ENCODE measurements at regions not wholly inside any gene's neighbourhood (a gene's known extent, or its start where the extent isn't known, plus 50 kb on each side); places are given as distances from the start of the nearest gene placed in this dataset.
"Not testable (repeated sequence)": the region's sequence is repeated elsewhere in the genome, so short reads cannot be mapped to it uniquely, and the experiment has no call there.

DNA sequence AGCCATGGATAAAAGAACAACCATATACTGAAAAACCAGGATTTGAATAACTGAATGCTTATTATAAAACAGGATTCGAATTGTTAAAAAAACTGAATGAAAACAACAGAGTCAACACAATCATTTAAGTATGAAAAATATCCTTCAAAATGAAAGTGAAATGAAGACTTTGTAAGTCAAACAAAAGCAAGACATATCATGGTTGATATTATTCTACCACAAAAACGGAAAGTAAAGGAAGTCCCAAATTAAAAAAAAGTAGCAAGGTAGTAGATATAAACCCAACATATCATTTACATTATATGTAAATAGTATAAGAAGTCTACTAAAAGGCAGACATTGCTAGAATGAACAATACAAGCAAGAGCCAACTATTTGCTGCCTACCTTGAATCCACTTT lies 63.1 kb upstream of the POTEC start:
- H3K27me3 ChIP-seq (ENCODE audit: control insufficient read depth, insufficient read depth, low read length); H3K9me3 ChIP-seq (ENCODE audit: control insufficient read depth, low read depth, low read length); H3K27ac ChIP-seq (ENCODE audit: low read length); H3K4me3 ChIP-seq (ENCODE audit: low read length); H3K36me3 ChIP-seq (ENCODE audit: control insufficient read depth, low read depth, low read length); H3K4me1 ChIP-seq (ENCODE audit: control insufficient read depth, low read depth, low read length); H3K9ac ChIP-seq (ENCODE audit: low read length): not testable (repeated sequence)

DNA sequence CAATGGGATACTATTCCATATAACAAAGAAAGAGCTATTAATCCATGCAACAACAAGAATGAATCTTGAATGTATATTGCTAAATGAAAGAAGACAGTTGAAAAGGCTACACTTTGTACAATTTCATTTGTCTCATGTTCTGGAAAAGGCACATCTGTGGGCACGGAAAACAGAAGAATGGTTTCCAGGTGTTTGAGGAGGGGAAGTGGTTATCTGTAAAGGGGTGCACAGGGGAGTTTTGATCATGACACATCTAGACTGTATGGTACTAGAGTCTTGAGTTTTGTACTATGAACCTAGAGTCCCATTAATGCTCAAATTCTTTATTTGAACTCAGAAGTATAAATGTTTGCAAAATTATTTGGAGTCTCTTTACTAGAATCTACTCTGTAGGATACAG lies 64.0 kb upstream of the POTEC start:
- H3K36me3 ChIP-seq (ENCODE audit: control insufficient read depth, low read depth, low read length); H3K4me1 ChIP-seq (ENCODE audit: control insufficient read depth, low read depth, low read length); H3K9me3 ChIP-seq (ENCODE audit: control insufficient read depth, low read depth, low read length); H3K9ac ChIP-seq (ENCODE audit: low read length); H3K27me3 ChIP-seq (ENCODE audit: control insufficient read depth, insufficient read depth, low read length); H3K27ac ChIP-seq (ENCODE audit: low read length); H3K4me3 ChIP-seq (ENCODE audit: low read length): not testable (repeated sequence)

DNA sequence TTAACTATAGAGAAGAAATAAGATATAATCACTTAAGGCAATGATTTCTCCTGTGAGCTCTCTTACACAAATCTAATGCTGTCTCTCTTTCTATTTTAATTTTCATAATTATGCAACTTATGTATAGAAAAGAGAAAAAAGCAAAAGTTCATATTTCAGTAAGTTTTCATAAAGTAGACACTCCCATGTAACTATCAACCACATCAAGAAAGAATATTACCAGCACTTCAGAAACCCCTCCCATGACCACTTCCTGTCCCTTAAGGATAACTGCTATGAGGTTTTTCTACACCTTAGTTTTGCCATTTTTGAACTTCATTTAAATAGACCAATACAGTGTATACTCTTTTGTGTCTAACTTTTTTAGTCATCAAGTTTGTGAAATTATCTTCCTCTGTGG lies 69.0 kb upstream of the POTEC start:
- H3K9me3 ChIP-seq (ENCODE audit: control insufficient read depth, low read depth, low read length); H3K4me3 ChIP-seq (ENCODE audit: low read length); H3K9ac ChIP-seq (ENCODE audit: low read length); H3K4me1 ChIP-seq (ENCODE audit: control insufficient read depth, low read depth, low read length); H3K27ac ChIP-seq (ENCODE audit: low read length); H3K36me3 ChIP-seq (ENCODE audit: control insufficient read depth, low read depth, low read length); H3K27me3 ChIP-seq (ENCODE audit: control insufficient read depth, insufficient read depth, low read length): not testable (repeated sequence)

DNA sequence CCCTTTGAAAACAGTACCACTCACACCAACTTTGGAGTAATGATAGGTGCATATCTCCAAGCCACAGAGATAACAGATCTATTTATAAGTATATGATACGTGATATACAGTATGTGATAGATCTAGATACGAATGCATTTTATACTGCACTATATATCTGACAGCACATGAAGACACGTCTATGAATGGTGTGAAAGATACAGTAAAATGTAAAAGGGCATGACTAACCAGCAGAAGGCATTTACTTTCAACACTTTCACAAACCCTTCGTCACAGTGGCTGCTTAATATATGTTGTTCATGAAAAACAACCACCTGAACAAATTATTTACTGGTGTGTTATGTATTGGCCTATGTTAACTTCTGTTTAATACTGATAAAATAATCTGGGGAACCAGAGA lies 71.1 kb upstream of the POTEC start:
- H3K36me3 ChIP-seq (ENCODE audit: control insufficient read depth, low read depth, low read length); H3K27me3 ChIP-seq (ENCODE audit: control insufficient read depth, insufficient read depth, low read length); H3K4me1 ChIP-seq (ENCODE audit: control insufficient read depth, low read depth, low read length); H3K9ac ChIP-seq (ENCODE audit: low read length); H3K4me3 ChIP-seq (ENCODE audit: low read length); H3K27ac ChIP-seq (ENCODE audit: low read length); H3K9me3 ChIP-seq (ENCODE audit: control insufficient read depth, low read depth, low read length): not testable (repeated sequence)

- not testable (repeated sequence) for H3K4me1 ChIP-seq (ENCODE audit: control insufficient read depth, low read depth, low read length); H3K27me3 ChIP-seq (ENCODE audit: control insufficient read depth, insufficient read depth, low read length); H3K36me3 ChIP-seq (ENCODE audit: control insufficient read depth, low read depth, low read length); H3K9me3 ChIP-seq (ENCODE audit: control insufficient read depth, low read depth, low read length); H3K4me3 ChIP-seq (ENCODE audit: low read length); H3K9ac ChIP-seq (ENCODE audit: low read length); H3K27ac ChIP-seq (ENCODE audit: low read length)
These were observed 83.9 kb upstream of the POTEC start for GRCh38 chr18:14627336-14627735.

DNA sequence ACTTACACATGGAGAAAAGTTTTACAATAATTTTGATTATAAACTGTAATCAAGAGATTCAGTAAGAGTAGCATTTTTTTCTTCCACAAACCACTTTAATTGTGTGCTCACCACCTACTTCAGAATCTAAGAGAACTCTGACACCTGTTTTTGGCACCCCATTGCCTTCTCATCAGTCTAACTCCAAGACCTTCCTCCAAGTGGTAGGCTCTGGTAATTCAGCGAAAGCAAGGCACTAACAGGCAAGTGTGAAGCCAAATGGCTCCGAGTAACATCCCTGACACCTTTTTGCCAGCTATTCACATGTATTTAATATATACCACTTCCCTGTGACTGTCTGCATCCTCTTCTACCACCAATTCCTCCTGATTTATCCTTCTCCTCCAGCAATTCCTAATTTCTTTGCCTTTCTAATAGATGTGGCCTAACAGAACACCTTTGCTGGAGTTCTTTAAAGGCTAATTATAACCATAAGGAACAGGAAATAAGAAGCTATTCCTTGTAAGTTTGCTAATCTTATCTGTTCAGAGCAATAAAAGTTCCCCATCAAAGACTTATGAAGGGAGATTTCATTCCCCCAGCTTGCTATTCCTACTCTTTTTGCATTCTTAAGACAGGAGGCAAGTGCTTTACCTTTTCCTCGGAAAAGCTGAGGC lies 85.1 kb upstream of the POTEC start:
- not testable (repeated sequence) for H3K9ac ChIP-seq (ENCODE audit: low read length); H3K4me3 ChIP-seq (ENCODE audit: low read length); H3K27me3 ChIP-seq (ENCODE audit: control insufficient read depth, insufficient read depth, low read length); H3K4me1 ChIP-seq (ENCODE audit: control insufficient read depth, low read depth, low read length); H3K9me3 ChIP-seq (ENCODE audit: control insufficient read depth, low read depth, low read length); H3K27ac ChIP-seq (ENCODE audit: low read length); H3K36me3 ChIP-seq (ENCODE audit: control insufficient read depth, low read depth, low read length)

DNA sequence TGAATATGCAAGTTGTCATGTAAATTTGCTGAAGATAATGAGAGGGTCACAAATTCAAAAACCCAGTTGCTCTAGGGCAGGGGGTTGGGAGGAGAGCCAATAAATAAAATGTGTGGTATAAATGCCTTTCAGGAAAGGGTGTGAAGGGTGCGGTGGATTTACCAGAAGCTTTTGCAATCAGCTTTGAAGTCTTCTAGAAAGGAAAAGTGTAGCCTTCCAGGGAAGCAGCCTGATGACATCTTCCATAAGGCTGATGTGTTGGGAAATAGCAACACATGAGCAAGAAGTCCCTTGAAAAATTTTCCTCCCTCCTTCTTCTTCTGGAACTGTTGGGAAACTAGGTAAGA lies 85.6 kb upstream of the POTEC start:
- not testable (repeated sequence) for H3K27me3 ChIP-seq (ENCODE audit: control insufficient read depth, insufficient read depth, low read length); H3K9ac ChIP-seq (ENCODE audit: low read length); H3K36me3 ChIP-seq (ENCODE audit: control insufficient read depth, low read depth, low read length); H3K27ac ChIP-seq (ENCODE audit: low read length); H3K4me1 ChIP-seq (ENCODE audit: control insufficient read depth, low read depth, low read length); H3K9me3 ChIP-seq (ENCODE audit: control insufficient read depth, low read depth, low read length); H3K4me3 ChIP-seq (ENCODE audit: low read length)

- H3K27ac ChIP-seq (ENCODE audit: low read length); H3K36me3 ChIP-seq (ENCODE audit: control insufficient read depth, low read depth, low read length); H3K4me3 ChIP-seq (ENCODE audit: low read length); H3K9me3 ChIP-seq (ENCODE audit: control insufficient read depth, low read depth, low read length); H3K9ac ChIP-seq (ENCODE audit: low read length); H3K27me3 ChIP-seq (ENCODE audit: control insufficient read depth, insufficient read depth, low read length); H3K4me1 ChIP-seq (ENCODE audit: control insufficient read depth, low read depth, low read length): not testable (repeated sequence)
These were observed 89.6 kb upstream of the POTEC start for GRCh38 chr18:14632976-14633375.

DNA sequence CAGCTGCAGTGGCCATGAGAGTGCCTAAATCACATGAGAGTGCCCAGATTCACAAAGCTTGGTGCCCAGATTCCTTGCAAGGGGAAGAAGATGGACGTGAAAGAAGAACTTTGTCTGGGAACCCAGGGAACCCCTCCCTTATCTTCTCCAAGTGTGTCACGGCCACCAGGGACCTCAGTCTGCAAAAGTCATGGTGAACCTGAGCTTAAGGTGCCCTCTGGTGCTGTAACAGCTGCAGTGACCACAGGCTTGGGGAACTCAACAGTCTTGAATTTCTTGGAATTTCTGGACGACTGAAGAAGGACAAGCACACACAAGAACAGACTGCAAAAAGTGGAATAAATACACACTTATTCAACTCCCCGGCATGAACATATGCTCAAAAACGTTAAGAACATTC lies 94.6 kb upstream of the POTEC start:
- H3K36me3 ChIP-seq (ENCODE audit: control insufficient read depth, low read depth, low read length); H3K4me1 ChIP-seq (ENCODE audit: control insufficient read depth, low read depth, low read length); H3K4me3 ChIP-seq (ENCODE audit: low read length); H3K9me3 ChIP-seq (ENCODE audit: control insufficient read depth, low read depth, low read length); H3K27ac ChIP-seq (ENCODE audit: low read length); H3K27me3 ChIP-seq (ENCODE audit: control insufficient read depth, insufficient read depth, low read length); H3K9ac ChIP-seq (ENCODE audit: low read length): not testable (repeated sequence)

- Histone ChIP-seq H3K9ac (ENCODE audit: low read length) (peak overlapping the region; percentile 57), H3K4me3 (ENCODE audit: low read length) (peak overlapping the region; percentile 70)
- not testable (repeated sequence) for H3K4me1 ChIP-seq (ENCODE audit: control insufficient read depth, low read depth, low read length)
These were observed 97.7 kb upstream of the POTEC start for GRCh38 chr18:14641121-14641520.

GRCh38 chr18:14643715-14644290 lies 100.4 kb upstream of the POTEC start:
- H3K9me3 ChIP-seq (ENCODE audit: control insufficient read depth, low read depth, low read length); H3K36me3 ChIP-seq (ENCODE audit: control insufficient read depth, low read depth, low read length); H3K4me1 ChIP-seq (ENCODE audit: control insufficient read depth, low read depth, low read length); H3K27me3 ChIP-seq (ENCODE audit: control insufficient read depth, insufficient read depth, low read length); H3K27ac ChIP-seq (ENCODE audit: low read length); H3K4me3 ChIP-seq (ENCODE audit: low read length); H3K9ac ChIP-seq (ENCODE audit: low read length): not testable (repeated sequence)

More at GRCh38 chr18:14641121-14641520, 97.7 kb upstream of the POTEC start:
- H3K9me3 ChIP-seq (ENCODE audit: control insufficient read depth, low read depth, low read length); H3K27ac ChIP-seq (ENCODE audit: low read length); H3K27me3 ChIP-seq (ENCODE audit: control insufficient read depth, insufficient read depth, low read length); H3K36me3 ChIP-seq (ENCODE audit: control insufficient read depth, low read depth, low read length): not testable (repeated sequence)

DNA sequence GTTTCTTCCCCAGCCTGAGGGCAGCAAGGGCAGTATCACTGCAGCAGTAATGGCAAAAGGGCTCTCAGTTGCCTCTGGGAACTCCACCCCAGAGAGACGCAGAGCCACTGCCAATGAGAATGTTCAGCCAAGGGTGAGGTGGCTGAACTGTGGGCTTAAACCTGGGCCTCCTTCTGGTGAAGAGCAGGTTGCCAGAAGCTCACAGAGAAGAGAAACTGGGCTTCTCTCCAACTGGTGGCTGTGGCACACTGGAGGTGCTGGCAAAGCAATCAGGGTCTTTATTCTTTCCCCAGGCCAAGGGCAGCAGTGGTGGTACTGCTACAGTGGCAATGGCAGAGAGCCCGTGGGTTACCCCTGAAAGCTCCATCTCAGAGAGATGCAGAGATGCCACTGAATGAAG lies 54.9 kb upstream of the ANKRD30B start:
- not testable (repeated sequence) for H3K36me3 ChIP-seq (ENCODE audit: control insufficient read depth, low read depth, low read length); H3K4me3 ChIP-seq (ENCODE audit: low read length); H3K9me3 ChIP-seq (ENCODE audit: control insufficient read depth, low read depth, low read length); H3K9ac ChIP-seq (ENCODE audit: low read length); H3K27me3 ChIP-seq (ENCODE audit: control insufficient read depth, insufficient read depth, low read length); H3K4me1 ChIP-seq (ENCODE audit: control insufficient read depth, low read depth, low read length); H3K27ac ChIP-seq (ENCODE audit: low read length)

Data from iPS-18a (cell line).